Endometrial microvascular endothelial cells (primary cell): ENCODE measurements at regions not wholly inside any gene's neighbourhood (a gene's known extent, or its start where the extent isn't known, plus 50 kb on each side); places are given as distances from the start of the nearest gene placed in this dataset.

Experiments
- in situ Hi-C: cut with HindIII; loops from 2 replicates; pipeline ENCODE4 v1.10.0; 2017; ENCODE audit warnings: low sequenced_read_pairs, low pct_unique_long_range_greater_than_20kb; ENCODE audit errors: inconsistent ontology term

DNA sequence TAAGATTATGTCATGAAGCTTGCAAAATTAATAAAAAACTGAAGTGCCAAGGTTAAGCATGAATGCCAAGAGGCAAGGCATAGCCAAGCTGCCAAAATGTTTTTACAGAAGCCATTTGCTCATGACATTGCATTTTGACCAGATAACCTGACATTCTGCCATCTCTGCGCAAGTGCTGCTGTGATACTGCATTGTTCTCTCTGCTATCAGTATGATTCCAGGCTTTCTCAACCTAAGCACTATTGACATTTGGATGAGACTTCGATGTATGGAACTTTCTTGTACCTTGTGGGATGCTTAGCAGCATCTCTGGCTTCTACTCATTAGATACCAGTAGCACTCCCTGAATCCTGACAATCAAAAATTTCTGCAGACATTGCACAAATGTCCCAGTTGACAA is 139.2 kb downstream of the RASSF9 start:
- in situ Hi-C loops: no loop called here

- in situ Hi-C loops: no loop called here
Observed at GRCh38 chr12:85698937-85699336, 137.3 kb downstream of the RASSF9 start.

GRCh38 chr12:85708775-85709174 is 127.4 kb downstream of the RASSF9 start:
- in situ Hi-C loops: no loop called here

- in situ Hi-C loops: no loop called here
Observed at GRCh38 chr12:85711735-85712390, 124.3 kb downstream of the RASSF9 start.

DNA sequence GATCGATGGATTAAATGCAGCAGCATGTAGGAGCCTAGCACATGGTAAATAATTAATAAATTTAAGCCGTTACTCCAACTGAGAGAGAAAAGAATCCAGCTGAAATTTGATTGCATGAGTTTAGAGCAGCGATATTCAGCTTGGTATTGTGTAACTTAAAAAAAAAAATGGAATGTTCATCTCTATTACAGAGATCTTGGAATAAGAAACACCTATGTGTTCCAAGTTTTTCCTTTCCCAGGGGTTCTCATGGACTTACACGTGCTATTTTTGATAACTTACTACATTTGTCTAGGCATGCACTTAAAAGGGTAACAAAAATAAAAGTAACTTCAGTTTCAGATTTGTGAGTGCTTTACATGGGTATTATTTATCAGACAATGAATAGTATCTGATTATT is 122.8 kb downstream of the RASSF9 start:
- in situ Hi-C loops: no loop called here

DNA sequence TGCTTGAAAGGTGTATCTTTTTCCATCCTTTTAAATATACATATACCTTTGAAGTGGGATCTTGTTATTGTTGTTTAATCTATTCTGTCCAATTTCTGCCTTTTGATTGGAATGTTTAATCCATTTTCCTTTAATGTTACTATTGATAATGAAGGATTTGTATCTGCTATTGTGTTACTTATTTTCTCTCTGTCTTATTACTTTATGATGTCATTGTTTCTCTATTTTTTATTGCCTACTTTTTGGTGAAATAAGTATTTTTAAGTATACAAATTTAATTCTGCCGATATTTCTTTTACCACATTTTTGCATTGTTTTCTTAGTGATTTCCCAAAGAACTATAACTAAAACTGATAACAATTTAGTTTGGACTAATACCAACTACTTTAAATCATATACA is 121.8 kb downstream of the RASSF9 start:
- in situ Hi-C loops: no loop called here

DNA sequence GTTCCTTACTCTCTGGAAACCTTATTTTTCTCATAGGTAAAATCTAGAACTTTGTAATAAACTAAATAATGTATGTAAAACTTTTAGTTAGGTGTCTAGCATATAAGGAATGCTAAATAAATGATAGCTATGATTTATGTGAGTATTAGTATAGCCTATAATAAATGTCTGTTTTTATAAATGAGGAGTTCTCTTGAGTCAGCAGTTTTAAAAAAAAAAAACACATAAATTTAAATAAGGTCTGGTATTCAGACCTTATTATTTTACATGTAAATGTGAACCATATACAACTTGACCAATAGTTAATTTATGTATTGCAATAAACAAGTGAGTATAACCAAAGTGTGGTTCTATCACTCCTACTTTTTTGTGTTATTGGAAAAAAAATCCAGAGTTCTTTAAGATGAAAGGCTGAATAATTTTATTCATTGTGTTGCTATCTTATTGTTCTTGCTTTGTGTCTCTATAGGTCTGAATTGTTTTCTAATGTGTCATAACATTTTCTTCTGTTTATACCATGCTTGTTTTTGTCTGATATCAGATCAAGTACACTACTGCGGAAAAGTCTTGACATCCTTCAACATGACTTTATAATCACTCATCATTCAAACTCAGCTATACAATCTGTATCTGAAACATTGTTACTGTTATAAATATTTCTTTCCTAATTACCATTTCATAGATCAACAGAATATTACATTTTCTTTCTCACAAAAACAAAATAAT is 115.7 kb downstream of the RASSF9 start:
- in situ Hi-C loops: no loop called here

DNA sequence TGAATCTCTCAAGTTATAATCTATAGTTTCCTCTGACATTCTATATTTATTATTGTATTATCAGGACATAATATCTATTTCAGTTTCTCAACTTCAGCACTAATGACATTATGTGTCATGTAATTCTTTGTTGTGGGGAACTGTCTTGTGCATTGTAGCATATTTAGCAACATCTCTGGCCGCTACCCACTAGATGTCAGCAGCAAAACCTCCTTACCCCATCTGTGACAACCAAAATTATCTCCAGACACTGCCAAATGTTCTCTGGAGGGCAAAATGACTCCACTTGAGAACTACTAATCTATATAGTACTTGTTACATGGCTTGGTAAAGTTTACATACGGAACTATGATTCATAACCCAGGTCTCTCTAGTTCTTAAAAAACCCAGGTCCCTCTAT is 110.2 kb downstream of the RASSF9 start:
- in situ Hi-C loops: loop anchor here (25.0 kb wide), 1 partner anchor 111 kb away; the partner anchor contains the start of gene RASSF9

GRCh38 chr12:85733221-85733840 is 102.9 kb downstream of the RASSF9 start:
- in situ Hi-C loops: loop anchor here (25.0 kb wide), 1 partner anchor 104 kb away; the partner anchor contains the start of gene RASSF9

GRCh38 chr12:85733984-85734383 is 102.2 kb downstream of the RASSF9 start:
- in situ Hi-C loops: loop anchor here (25.0 kb wide), 1 partner anchor 103 kb away; the partner anchor contains the start of gene RASSF9

GRCh38 chr12:85740186-85740585 is 96.0 kb downstream of the RASSF9 start:
- in situ Hi-C loops: loop anchor here (25.0 kb wide), 1 partner anchor 97 kb away; the partner anchor contains the start of gene RASSF9

GRCh38 chr12:85741046-85741445 is 95.2 kb downstream of the RASSF9 start:
- in situ Hi-C loops: loop anchor here (25.0 kb wide), 1 partner anchor 96 kb away; the partner anchor contains the start of gene RASSF9

DNA sequence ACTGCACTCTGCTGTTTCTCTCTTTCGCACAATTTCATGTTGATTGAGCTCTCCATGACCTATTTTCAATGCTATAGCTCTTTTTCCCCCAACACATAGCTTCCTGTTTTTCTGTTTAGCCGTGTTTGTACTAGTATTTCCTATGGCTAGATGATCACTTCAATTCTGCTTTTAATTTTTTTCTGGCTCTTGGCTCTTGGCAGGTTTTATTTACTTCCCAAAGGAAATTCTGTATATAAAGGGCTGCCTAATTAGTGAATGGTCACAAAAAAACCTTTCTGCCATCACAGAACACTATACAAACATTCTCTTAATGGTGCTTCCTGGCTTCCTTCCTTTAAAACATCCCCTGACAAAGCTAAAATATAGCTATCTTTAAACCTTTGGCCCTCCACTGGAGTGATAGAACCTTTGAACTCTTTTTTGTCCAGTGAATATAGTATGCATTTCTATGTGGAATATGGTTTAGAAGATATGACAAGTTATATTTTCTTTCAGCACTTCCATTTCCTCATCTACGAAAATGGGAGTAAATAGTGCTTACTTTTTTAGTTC is 88.2 kb downstream of the RASSF9 start:
- in situ Hi-C loops: loop anchor here (25.0 kb wide), 1 partner anchor 89 kb away; the partner anchor contains the start of gene RASSF9
